Left lung (tissue), 4 donors: ENCODE measurements at regions not wholly inside any gene's neighbourhood (a gene's known extent, or its start where the extent isn't known, plus 50 kb on each side); places are given as distances from the start of the nearest gene placed in this dataset.

Experiments
- ATAC-seq: fragments of 200-7000 bp; cut with Tn5 transposase; one replicate; pipeline ENCODE4 v1.9.1; 2020; ENCODE audit warnings: moderate library complexity
- DNase-seq, 4 donors: peaks; one replicate each; pipeline ENCODE4 v3.0.0-alpha.2; 2013 to 2020
- H3K27ac ChIP-seq, 2 donors: fragments of 200-600 bp; sonication (generic) in 1 of 2; one replicate each; pipeline versions ENCODE4 v1.5.0 to v1.8.0; 2020 to 2021
- H3K27me3 ChIP-seq, 2 donors: fragments of 200-600 bp; sonication (generic) in 1 of 2; one replicate each; pipeline versions ENCODE4 v1.5.0 to v1.8.0; 2020 to 2021
- H3K36me3 ChIP-seq, 2 donors: fragments of 200-600 bp; sonication (generic) in 1 of 2; one replicate each; pipeline versions ENCODE4 v1.5.0 to v1.8.0; 2020 to 2021
- H3K4me1 ChIP-seq, 2 donors: fragments of 200-600 bp; one replicate each; pipeline ENCODE4 v1.8.0; 2021
- H3K4me3 ChIP-seq, 2 donors: fragments of 200-600 bp; sonication (generic) in 1 of 2; one replicate each; pipeline versions ENCODE4 v1.5.0 to v1.8.0; 2020 to 2021; ENCODE audit warnings: mild to moderate bottlenecking in 1 of 2
- H3K9me3 ChIP-seq, 2 donors: fragments of 200-600 bp; sonication (generic) in 1 of 2; one replicate each; pipeline versions ENCODE4 v1.5.0 to v1.8.0; 2020 to 2021
- intact Hi-C, 2 donors: fragments of 100-400 bp; cut with DNase I; formaldehyde crosslinking; loops; one replicate each; pipeline versions ENCODE4 v1.11.2 to v1.14.2; 2022
- TF ChIP-seq, protein P1 (sequence below), 2 donors: fragments of 200-600 bp; sonication (generic) in 1 of 2; IDR thresholded peaks; one replicate each; pipeline versions ENCODE4 v1.5.0 to v1.8.0; 2021; ENCODE audit warnings: antibody characterized with exemption in 2 of 2
- donor health status: DM: no; HTN: yes; CAD: no.
- donor health status: DM: no; HTN: no; CAD: no.

- Histone ChIP-seq H3K27ac (peak overlapping the region; percentile 22 to 38), H3K27me3 (no peaks in the 10 kb centered on the region), H3K9me3 (peaks cover 0 to 5% of the 10 kb centered on the region in 2 donors), H3K36me3 (peaks cover 0 to 4% of the 10 kb centered on the region in 2 donors), H3K4me1 (peaks cover 53 to 59% of the 10 kb centered on the region in 2 donors), H3K4me3 (no peak overlapping the region)
- DNase-seq, result no peak
- intact Hi-C loops, result no loop called here
- TF ChIP-seq, protein P1, sequence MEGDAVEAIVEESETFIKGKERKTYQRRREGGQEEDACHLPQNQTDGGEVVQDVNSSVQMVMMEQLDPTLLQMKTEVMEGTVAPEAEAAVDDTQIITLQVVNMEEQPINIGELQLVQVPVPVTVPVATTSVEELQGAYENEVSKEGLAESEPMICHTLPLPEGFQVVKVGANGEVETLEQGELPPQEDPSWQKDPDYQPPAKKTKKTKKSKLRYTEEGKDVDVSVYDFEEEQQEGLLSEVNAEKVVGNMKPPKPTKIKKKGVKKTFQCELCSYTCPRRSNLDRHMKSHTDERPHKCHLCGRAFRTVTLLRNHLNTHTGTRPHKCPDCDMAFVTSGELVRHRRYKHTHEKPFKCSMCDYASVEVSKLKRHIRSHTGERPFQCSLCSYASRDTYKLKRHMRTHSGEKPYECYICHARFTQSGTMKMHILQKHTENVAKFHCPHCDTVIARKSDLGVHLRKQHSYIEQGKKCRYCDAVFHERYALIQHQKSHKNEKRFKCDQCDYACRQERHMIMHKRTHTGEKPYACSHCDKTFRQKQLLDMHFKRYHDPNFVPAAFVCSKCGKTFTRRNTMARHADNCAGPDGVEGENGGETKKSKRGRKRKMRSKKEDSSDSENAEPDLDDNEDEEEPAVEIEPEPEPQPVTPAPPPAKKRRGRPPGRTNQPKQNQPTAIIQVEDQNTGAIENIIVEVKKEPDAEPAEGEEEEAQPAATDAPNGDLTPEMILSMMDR (IDR thresholded peaks at IDR 0.05), result no peak
- ATAC-seq, result no peak
These were observed 265.1 kb upstream of the KLF14 start for GRCh38 chr7:130998993-130999602.

DNA sequence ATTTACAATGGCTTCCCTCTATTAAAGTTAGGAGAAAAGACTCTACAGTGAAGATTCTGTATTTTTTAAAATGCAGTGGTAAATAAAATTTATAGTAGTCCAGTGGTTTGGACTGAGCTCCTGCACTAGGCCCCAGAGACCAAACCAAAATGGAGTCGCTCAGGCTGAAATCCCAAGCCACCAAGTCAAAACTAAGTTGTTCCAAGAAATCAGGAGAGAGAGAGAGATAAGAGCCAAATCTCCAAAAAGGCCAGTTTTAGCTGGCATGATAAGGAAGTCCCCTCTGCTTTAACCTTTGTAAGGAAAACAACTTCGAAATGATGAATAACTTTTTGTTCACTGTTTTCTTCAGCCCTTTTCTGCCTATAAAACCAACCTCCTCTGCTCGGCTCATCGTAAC lies 265.9 kb upstream of the KLF14 start:
- ATAC-seq (no peak), DNase-seq (no peak)
- Histone ChIP-seq H3K4me3 (no peak overlapping the region), H3K27me3 (no peaks in the 10 kb centered on the region), H3K36me3 (peaks cover 0 to 4% of the 10 kb centered on the region in 2 donors), H3K4me1 (peaks cover 45 to 60% of the 10 kb centered on the region in 2 donors), H3K9me3 (peaks cover 0 to 5% of the 10 kb centered on the region in 2 donors), H3K27ac (peak overlapping the region in 1 of 2 donors; percentile 38)
- TF ChIP-seq, protein P1 (IDR thresholded peaks at IDR 0.05), result no peak
- intact Hi-C loops, result no loop called here

DNA sequence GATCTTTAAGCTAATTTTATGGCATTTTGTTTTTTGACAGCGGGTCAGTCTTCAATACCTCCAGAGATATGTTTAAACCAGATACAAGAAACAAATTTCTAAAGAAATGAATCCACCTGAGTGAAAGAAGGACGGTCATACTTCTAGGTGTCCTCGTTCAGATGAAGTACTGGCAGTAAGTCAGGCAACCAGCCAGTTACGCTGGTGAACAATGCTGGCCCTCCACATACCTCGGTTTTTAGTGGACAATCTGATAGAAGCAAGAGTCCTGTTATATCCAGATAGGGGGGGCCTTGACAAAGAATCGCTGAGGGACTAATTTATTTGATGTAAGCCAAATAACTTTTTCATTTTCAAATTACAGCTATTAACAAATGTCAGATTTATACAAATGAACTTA lies 266.4 kb upstream of the KLF14 start:
- intact Hi-C loops, result no loop called here
- ATAC-seq, result peak; percentile 11
- H3K36me3 ChIP-seq, result peaks cover 0 to 4% of the 10 kb centered on the region in 2 donors
- no peaks in the 10 kb centered on the region for H3K27me3 ChIP-seq
- no peak overlapping the region for H3K27ac ChIP-seq
- peaks cover 0 to 5% of the 10 kb centered on the region in 2 donors for H3K9me3 ChIP-seq
- H3K4me1 ChIP-seq, result peaks cover 41 to 56% of the 10 kb centered on the region in 2 donors
- H3K4me3 ChIP-seq, result no peak overlapping the region
- TF ChIP-seq, protein P1 (IDR thresholded peaks at IDR 0.05), result no peak
- no peak for DNase-seq

DNA sequence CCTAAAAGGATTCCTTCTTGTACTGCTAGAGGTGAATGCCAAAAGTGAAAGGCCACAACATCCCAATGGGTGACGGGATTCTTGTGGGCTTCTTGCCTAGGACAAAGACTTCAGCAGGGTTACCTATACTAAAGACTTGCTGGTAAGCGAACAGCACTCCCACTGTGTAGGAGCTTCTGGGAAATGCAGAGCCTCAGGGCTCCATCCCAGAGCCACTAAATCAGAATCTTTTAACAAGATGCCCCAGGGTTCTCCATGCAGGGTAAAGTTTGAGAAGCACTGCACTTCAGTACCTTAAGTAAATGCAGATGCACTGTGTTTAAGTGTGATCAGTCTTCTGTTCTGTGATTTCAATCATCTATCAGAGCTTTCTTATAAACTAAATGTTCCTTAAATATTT lies 266.9 kb upstream of the KLF14 start:
- ATAC-seq (no peak), DNase-seq (no peak)
- Histone ChIP-seq H3K9me3 (peaks cover 0 to 5% of the 10 kb centered on the region in 2 donors), H3K4me3 (no peak overlapping the region), H3K4me1 (peaks cover 36 to 51% of the 10 kb centered on the region in 2 donors), H3K27ac (no peak overlapping the region), H3K36me3 (peaks cover 0 to 4% of the 10 kb centered on the region in 2 donors), H3K27me3 (no peaks in the 10 kb centered on the region)
- intact Hi-C loops, result no loop called here
- TF ChIP-seq, protein P1 (IDR thresholded peaks at IDR 0.05), result no peak

GRCh38 chr7:131002600-131002999 lies 268.6 kb upstream of the KLF14 start:
- Histone ChIP-seq H3K4me3 (no peak overlapping the region), H3K36me3 (peaks cover 0 to 4% of the 10 kb centered on the region in 2 donors), H3K27ac (no peak overlapping the region), H3K4me1 (peaks cover 26 to 47% of the 10 kb centered on the region in 2 donors), H3K27me3 (no peaks in the 10 kb centered on the region), H3K9me3 (peaks cover 0 to 5% of the 10 kb centered on the region in 2 donors)
- no peak for DNase-seq
- ATAC-seq, result no peak
- TF ChIP-seq, protein P1 (IDR thresholded peaks at IDR 0.05), result no peak
- intact Hi-C loops, result no loop called here
